ENCODE measurements at regions not wholly inside any gene's neighbourhood (a gene's known extent, or its start where the extent isn't known, plus 50 kb on each side); places are given as distances from the start of the nearest gene placed in this dataset.

DNA sequence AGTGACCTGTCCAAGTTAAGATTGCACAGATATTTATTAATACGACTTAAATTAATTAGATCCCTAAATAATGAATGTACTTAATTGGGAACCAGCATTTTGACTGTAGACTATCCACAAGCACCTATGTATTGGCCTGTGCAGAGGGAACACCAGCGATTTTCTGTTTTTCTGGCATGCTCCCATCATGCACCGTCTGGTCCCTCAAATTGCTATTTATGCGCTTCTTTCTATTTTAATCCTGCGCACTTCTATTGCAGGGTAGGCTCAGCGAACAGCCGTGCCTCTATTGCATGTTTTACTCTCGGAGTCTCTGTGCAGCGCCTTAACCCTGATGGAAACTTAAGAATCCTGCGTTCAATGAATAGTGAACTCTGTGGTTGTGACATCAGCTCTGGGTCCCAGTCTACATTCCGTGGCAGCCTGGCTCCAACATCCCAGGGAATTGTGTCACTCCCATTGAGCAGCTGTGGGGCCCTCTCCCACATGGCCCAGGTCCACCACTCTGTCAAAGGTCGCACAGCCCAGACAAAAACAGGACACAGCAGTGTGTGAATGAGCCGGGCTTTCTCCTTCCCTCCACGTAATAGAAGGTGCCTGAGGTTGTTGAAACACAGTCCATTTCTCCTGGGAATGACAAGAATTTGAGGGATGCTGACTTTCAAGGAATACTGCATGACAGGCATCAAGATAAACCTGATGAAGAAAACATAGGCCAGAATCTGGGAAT lies 239.7 kb upstream of the KLF6 start:
- DNase-seq (ENCODE audit: low read depth in 4 of 4, low spot score in 2 of 4), result no peak

DNA sequence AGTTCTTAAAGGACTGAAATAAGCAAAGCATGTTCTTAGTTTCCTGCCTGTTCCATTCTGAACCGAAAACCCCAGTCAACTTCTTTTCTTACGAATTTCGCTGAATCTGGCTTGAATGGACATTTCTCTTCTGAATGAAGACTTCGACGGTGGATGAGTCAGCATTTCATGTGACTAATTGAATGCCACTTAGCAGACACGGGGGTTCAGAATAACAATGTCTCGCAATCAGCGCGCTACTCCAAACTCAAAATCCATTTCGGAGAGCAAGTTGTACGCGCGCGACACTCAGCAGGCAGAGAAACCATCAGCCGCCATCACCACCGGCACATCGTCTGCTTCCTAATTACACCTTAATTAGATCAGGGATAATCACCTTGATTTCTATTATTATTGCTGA lies 239.0 kb upstream of the KLF6 start:
- DNase-seq (ENCODE audit: low read depth in 4 of 4, low spot score in 2 of 4), result no peak

DNA sequence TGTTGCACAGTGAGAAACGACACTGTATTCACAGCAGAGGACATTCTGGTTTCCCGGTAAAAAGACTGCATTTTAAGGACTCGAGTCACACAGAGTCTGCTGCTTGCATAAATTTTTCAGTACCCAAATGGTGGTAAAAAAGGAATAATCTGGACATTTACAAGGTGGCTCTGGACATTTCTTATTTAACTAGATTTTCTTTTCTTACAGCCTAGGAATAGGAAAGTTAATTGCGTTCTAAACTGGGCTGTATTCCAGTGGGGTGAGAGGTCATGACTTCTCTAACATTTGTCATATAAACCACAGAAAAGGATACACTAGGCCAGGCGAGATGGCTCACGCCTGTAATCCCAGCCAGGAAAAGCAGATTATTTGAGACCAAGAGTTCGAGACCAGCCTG lies 237.5 kb upstream of the KLF6 start:
- no peak for DNase-seq (ENCODE audit: low read depth in 4 of 4, low spot score in 2 of 4)

DNA sequence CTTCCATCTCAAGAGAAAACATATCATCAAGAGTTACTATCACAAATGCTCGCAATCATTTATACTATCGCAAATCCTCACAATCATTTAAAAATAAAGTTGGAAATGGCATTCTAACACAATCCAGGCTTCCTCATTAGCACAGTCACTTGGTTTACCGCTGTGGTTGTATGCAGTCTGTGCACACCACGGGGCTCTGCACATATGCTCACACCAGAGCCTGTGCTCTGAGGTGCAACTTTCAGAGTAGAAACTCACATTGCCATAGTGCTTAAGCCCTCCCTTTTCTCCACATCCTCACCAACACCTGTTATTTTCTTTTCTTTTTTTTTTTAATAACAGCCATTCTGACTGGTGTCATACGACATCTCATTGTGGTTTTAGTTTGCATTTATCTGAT lies 235.6 kb upstream of the KLF6 start:
- DNase-seq (ENCODE audit: low read depth in 4 of 4, low spot score in 2 of 4), result no peak

DNA sequence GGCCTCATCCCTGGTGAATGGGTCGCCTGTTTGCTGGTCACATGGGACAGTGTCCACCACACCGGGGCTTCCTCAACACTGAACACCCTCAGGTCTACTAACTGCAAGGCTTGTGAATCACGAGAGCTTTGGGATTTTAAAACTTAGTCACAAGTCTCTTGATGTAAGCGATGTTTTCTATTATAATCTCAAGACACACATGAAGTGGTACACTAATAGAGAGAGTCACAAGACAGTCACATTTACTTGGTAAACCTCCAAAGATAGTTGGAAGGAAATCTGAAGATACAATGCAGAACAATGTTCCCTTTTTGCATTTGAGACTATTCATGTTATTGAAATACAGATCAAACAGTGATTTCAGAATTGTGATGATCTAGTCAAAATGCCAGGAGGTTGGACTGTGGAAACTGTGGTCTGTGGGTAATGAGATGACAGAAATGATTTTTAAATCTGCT lies 233.1 kb upstream of the KLF6 start:
- DNase-seq (ENCODE audit: low read depth in 4 of 4, low spot score in 2 of 4), result no peak

DNA sequence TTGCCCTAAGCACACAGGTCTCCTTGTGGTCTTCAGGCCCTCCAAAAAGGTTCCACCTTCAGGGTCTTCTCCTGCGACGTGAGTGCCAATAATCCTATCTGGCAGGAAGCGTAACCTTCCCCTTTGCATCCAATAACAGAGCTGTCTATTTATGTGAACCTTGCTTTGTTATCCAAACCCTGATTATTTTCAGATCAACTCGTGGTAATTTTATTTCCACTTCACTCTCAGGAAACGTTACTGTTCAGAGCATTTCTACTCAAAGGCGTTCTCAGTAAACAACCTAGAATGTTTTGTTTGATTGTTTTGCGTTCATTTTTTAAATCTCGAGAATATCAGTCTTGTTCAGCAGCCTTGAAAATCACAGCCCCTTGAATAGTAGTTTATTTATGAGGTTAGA lies 232.3 kb upstream of the KLF6 start:
- no peak for DNase-seq (ENCODE audit: low read depth in 4 of 4, low spot score in 2 of 4)

DNA sequence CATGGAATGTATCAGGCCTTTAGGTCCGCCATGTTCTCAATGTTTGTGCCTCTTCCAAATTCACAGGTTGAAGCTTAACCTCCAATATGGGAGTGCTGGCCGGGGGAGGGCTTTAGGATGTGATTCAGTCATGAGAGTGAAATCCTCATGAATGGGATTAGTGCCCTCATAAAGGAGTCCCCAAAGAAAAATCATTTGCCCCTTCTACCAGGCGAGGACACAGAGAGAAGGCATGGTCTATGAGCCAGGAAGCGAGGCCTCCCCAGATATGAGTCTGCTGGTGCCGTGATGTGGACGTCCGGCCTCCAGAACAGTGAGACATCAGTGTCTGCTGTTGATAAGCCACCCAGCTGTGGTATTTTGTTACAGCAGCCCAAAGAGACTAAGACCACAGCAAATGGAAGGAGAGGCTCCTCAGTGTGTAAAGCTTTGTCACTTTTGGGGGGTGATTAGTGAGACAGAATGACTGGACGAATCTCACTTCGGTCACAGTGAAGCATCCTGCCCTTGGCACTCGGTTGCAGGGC lies 231.3 kb upstream of the KLF6 start:
- no peak for DNase-seq (ENCODE audit: low read depth in 4 of 4, low spot score in 2 of 4)

DNA sequence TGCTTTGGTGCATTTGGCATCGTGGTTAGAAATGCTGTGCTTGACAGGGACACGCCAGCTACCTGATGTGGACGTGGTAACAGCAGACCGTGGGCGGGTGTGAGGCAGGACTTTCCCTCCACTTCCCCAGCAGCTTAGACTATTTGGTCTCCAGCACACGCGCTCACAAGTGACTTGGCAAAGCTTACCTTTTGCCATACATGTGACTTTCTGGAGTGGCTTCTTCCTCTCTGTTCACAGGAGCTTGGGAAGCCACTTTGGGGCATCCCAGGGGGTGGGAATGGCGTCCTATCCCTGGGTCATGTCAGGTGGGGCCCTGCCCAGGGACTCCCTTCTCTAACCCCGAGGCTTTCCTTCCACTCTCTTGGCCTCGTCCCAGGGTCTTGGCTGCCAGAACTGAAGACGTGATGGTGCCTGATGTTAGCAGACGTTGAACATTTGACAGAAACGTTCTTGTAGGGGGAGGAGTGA lies 228.7 kb upstream of the KLF6 start:
- no peak for DNase-seq (ENCODE audit: low read depth in 4 of 4, low spot score in 2 of 4)

DNA sequence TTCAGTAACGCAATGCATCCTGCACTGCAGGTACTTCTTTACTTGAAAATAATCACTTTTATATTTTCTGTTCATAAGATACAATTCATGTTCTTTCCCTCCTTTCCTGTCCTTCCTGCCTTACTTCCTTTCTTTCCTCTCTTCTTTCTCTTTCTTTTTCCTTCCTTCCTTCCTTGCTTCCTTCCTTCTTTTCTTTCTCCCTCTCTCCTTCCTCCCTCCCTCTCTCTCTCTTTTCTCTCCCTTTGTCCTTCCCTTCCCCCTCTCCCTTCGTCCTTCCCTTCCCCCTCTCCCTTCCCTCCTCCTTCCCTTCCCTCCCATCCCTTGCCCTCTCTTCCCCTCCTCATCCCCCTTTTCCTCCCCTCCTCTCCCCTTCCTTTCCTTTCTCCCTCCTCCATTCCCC lies 227.8 kb upstream of the KLF6 start:
- DNase-seq (ENCODE audit: low read depth in 4 of 4, low spot score in 2 of 4), result no peak

DNA sequence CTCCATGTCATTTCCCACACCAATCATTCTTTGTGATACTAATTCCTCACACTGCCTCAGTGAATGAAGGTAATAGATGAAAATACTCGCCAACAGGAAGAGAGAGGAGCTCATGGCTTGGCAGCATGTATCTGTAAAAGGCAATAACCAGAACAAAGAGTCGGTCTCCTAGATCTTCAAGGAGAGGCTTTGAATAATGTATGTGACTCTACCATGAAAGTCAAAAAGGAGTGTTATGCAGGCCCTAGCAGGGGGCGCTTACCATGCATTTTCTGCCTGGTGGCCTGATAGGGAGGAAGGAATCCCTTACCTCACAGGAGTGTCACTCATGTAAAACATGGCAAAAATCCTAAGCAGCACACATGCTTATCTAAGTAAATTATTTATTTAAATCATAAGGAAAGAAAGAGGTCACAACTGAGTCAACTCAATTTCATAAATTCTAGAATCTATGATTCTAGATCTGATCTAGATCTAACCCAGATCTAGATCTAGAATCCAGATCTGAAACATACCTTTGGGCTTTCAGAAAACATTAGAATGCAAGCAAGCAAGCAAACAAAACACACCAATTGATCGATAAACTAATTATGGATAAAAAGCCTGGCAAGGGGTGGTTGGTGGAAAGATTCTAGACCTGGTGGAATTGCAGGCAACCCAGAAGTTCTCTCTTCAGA lies 226.3 kb upstream of the KLF6 start:
- no peak for DNase-seq (ENCODE audit: low read depth in 4 of 4, low spot score in 2 of 4)

DNA sequence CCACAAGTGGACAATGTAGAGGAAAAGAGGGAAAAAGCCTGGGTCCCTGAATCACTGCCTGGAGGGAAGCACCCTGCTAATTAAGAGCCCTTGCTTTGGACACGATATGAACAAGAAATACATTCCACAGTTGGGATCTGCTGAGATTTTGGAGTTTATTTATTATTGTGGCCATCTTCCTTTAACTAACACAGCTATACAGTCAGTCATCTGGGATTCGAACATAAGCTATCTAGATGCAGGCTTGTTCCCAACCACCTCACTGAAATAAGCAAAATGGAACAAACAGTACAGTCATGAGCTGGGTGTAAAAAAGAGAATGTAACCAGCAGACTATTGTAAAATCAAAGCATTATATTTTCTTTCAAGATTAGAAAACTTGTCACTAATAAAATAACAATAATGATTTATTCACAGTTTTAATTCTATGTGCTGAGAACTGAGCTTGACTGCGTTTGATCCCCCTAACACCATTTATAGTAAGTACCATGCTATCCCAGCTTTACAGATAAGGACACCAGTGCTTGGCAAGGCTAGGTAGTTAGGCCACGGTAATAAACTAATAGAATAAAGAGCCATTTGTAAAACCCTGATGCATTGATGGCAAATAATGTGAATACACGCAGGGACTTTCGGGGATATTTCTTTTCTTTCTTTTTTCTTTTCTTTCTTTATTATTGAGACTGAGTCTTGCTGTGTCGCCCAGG lies 223.8 kb upstream of the KLF6 start:
- no peak for DNase-seq (ENCODE audit: low read depth in 4 of 4, low spot score in 2 of 4)

DNA sequence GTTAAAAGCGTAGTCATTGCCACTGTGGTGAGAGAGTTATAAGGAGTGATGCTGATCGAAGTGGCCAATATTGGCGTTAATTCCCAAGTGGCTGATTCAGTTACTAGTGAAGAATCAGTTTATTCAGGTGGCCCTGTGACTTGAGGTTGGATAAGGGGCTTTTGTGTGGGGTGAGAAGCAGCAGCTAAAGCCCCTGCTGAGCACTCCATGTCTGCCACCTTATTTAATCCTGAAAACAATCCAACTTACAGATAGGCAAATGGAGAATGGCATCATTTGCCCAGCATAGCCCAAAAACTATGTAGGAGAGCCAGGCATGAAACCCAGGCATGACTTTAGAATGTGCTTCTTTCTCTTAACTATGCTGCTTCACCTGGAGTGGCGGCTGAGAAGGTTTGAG lies 222.8 kb upstream of the KLF6 start:
- no peak for DNase-seq (ENCODE audit: low read depth in 4 of 4, low spot score in 2 of 4)

DNA sequence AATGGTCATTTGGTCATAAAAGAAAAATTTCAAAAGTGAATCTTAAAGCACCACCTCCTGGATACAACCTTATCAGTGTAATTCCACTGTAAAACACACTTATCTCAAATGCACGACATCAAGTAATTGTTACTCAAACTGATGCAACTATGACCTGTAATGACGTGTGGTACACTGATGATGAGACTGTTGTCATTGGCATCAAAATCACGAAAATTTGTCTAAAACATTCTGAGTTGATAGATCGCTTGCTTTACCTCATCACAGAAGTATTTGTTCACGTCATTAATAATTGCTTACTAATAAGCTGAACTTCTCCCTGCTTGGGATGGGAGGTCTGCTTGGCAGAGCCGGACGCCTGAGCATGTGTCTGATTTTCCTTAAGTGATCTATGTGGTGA lies 221.8 kb upstream of the KLF6 start:
- DNase-seq (ENCODE audit: low read depth in 4 of 4, low spot score in 2 of 4), result no peak

DNA sequence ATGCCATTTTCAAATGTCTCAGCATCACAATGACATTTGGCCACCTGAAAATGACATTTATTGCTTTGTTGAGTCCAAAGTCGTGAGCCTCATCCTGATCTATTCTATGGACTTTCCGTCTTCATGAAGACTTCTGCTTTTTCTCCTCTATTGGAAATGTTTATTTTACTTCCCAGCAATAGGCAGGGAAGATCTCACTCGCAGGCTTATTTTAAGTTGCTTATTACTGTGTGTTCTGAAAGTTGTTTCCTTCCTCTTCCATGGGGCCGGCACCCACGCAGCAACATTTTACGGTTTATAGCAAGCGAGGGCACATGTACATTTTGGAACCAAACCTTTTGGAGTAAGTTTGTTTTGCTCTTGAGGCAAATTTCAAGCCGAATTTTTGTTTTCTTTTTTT lies 221.0 kb upstream of the KLF6 start:
- no peak for DNase-seq (ENCODE audit: low read depth in 4 of 4, low spot score in 2 of 4)

DNA sequence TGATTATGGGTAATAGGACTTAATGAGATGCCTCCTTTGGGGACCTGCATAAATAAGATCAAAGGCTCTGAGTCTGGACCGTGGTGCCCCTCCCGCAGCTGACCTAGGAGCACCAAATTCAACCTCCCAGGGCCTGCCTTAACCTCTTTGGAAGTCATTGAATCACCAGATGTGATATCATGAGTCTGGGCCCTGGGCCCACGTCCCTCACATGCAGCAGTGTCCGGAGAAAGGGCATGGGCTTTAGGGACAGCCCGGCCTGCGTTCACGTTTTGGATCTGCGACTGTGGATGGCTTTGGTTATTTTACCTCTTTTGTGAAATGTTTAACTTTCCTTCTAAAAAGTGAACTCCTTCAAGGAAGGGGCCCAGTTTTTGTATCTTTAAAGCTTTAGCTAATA lies 220.0 kb upstream of the KLF6 start:
- no peak for DNase-seq (ENCODE audit: low read depth in 4 of 4, low spot score in 2 of 4)

DNA sequence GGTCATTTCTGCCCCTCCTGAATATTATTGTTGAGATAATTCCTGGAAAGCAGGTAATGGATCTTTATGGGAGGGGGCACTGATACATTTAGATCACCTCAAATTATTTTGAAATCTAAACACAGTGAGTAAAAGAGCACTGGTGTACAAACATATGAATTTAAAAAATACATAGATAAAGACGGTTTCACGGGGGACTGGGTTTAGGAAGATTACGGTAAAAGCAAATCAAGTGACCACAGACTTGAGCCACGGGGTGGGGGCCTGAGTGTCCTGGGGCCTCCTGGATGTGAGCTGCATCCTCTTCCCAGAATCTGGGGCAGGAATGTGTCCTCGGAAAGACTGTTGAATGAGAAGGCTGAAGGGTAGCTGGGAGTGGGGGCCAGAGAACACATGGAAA lies 219.1 kb upstream of the KLF6 start:
- no peak for DNase-seq (ENCODE audit: low read depth in 4 of 4, low spot score in 2 of 4)

DNA sequence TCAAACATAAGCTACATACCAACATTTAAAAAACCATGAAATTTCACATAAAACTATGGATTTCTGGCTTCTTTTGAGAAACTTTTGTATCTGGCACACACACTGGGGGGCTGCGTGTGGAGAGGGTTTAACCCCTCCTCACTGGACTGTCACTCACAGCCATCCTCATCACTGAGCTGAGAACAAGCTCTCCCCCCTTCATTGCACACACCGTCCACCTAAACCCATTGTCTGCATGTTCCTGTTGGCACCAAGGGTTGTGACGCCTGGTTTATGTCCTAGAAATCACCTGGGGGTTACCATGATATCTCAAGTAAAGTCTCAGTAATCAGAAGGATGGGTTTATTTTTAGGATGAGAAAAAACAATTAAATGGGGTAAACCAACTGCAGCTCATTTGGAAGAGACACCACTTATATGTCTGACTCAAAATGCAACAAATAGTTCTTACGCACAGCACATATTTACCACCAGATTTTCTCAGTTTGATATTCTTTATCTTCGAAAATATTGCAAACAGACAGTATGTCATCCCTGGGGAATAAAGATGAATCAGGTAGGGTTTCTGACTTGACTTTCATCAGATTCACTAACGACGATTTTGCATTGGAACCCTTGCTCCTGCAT lies 218.5 kb upstream of the KLF6 start:
- DNase-seq (ENCODE audit: low read depth in 4 of 4, low spot score in 2 of 4), result no peak

DNA sequence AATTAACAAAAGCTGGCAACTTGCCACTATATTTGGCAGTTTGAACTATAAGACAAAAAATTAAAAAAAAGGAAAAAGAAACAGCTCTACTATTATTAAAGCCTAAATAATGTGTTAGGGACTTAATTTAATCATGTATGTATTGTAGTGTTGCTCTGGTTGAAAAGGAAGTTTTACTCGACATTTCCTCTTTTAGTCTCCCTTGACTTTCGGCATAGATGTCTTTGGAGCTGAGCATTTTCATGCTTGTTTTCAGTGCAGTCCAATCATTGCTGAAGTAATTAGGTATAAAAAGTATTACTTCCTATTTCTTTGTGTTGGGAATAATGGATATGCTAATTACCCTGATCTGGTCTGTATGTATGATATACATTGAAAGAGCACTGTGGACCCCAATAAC lies 216.8 kb upstream of the KLF6 start:
- no peak for DNase-seq (ENCODE audit: low read depth in 4 of 4, low spot score in 2 of 4)

DNA sequence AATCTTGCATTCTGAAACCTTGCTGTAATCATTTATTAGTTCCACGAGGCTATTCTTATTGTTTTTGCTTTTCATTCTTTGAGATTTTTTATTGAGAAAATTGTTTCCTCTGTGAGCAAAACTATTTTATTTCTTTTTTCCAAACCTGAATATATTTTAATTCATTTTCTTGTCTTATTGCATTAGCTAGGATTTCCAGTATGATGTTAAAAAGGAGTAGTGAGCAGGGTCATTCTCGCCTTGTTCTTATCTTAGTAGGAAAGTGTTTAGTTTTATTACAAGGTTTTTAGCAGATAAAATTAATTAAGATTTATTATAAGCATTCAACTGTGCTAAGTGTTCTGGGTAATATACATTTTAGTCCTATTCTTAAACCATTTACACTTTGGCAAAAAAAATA lies 214.6 kb upstream of the KLF6 start:
- DNase-seq (ENCODE audit: low read depth in 4 of 4, low spot score in 2 of 4), result no peak

DNA sequence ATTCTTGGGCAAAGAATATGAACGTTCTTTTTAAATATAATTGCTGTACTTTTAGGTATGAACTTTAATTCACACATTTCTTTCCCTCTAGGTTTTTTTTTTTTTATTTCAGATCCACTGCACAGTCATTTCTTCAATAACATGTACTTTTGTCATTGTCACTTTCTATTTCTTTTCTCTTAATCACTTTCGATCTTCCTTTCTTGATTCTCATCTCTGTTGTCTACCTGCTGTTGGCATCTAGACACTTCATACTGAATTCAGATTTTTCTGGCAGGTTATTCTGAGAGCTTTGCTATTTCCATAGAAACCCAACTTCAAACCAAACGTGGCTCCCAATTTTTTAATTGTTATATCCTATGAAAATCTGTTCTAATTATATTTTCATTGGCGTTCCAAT lies 211.7 kb upstream of the KLF6 start:
- DNase-seq (ENCODE audit: low read depth in 4 of 4, low spot score in 2 of 4), result no peak
